ENCODE measurements at regions not wholly inside any gene's neighbourhood (a gene's known extent, or its start where the extent isn't known, plus 50 kb on each side); places are given as distances from the start of the nearest gene placed in this dataset.

DNA sequence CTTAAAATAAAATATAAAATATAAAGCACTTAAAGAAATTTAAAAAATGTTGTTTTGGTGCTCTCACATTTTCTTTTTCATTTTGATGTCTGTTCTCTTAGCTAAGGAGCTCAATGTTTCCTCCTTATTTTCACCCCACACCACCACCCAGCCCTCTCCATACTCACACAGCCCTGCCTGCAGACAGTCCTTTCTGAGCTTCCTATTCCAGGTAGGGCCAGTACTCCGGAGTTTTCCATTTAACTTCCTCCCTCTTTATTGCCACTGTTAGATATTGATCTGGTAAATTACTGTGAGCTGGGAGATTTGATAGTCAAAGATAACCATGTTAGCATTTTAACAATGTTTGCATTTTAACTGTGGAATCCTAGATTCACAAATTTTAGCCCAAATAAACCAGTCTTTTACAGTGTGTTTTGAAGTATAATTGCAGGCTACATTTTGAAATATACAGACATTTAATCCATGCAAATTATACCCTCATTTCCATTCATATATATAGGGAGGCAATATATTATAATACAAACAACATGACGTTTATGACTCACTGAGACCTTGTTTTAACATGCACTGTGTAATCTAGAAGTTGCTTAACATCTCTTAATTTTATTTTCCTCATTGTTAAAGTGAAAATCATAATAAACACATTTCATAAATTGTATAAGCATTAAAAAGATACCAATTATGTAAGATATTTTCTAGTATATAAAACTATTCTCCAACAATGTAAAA, 927.1 kb downstream of the NR2F1-AS1 start:
- no peak for TF ChIP-seq CTCF (IDR thresholded peaks at IDR 0.05; ENCODE audit: low read length)
- no peak for TF ChIP-seq EZH2 (IDR thresholded peaks at IDR 0.05; ENCODE audit: borderline replicate concordance, low read length)

Data from OCI-LY1 (cell line).